ENCODE measurements at regions not wholly inside any gene's neighbourhood (a gene's known extent, or its start where the extent isn't known, plus 50 kb on each side); places are given as distances from the start of the nearest gene placed in this dataset.

DNA sequence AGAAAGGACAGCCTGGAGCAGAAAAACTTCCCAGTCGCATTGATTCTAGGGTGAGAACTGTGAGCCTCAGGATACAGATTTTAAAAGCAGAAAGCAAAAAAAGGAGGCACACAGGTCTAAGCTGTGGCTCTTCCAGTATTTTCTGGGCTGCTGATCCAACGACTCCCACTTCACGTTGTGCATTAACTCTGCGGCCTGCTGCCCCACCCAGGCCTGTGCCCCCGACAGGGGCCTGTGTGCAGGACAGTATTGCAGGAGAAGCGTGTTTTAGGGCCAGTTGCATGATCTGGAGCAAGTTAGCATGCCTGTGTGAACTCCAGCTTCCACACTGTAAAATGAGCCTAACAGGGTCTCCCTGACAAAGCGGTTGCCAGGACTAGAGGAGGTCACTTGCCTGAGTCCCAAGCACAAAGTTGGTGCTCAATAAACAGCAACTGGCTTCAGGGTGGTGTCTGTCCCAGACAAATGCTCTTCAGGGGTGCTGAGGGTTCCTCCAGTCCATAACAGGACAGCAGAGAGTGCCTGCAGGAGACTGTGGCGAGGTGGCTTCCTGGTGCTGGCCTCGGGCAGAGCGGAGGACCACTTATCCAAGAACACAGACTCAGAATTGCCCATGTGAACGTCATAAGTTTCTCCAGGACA lies 66.8 kb upstream of the RAB4A start:
- TF ChIP-seq POLR2A (IDR thresholded peaks at IDR 0.05) = no peak
- TF ChIP-seq, protein P1, sequence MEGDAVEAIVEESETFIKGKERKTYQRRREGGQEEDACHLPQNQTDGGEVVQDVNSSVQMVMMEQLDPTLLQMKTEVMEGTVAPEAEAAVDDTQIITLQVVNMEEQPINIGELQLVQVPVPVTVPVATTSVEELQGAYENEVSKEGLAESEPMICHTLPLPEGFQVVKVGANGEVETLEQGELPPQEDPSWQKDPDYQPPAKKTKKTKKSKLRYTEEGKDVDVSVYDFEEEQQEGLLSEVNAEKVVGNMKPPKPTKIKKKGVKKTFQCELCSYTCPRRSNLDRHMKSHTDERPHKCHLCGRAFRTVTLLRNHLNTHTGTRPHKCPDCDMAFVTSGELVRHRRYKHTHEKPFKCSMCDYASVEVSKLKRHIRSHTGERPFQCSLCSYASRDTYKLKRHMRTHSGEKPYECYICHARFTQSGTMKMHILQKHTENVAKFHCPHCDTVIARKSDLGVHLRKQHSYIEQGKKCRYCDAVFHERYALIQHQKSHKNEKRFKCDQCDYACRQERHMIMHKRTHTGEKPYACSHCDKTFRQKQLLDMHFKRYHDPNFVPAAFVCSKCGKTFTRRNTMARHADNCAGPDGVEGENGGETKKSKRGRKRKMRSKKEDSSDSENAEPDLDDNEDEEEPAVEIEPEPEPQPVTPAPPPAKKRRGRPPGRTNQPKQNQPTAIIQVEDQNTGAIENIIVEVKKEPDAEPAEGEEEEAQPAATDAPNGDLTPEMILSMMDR (IDR thresholded peaks at IDR 0.05) = no peak

All from right lobe of liver (tissue), 4 donors.